HG03460 (cell line): ENCODE measurements at regions not wholly inside any gene's neighbourhood (a gene's known extent, or its start where the extent isn't known, plus 50 kb on each side); places are given as distances from the start of the nearest gene placed in this dataset.
"Not testable (repeated sequence)": the region's sequence is repeated elsewhere in the genome, so short reads cannot be mapped to it uniquely, and the experiment has no call there.

Source experiments
- ATAC-seq: cut with Tn5 transposase; IDR thresholded peaks from one replicate; pipeline ENCODE4 v1.9.1; 2021; ENCODE audit not compliant: unreplicated experiment

GRCh38 chr9:22216730-22217172 lies 207.6 kb upstream of the CDKN2B start:
- no peak for ATAC-seq

GRCh38 chr9:22217254-22217653 lies 208.1 kb upstream of the CDKN2B start:
- ATAC-seq = no peak

GRCh38 chr9:22225856-22226255 lies 216.8 kb upstream of the CDKN2B start:
- ATAC-seq = not testable (repeated sequence)

GRCh38 chr9:22227986-22228385 lies 218.6 kb upstream of the DMRTA1 start:
- ATAC-seq = no peak

GRCh38 chr9:22228542-22228941 lies 218.1 kb upstream of the DMRTA1 start:
- no peak for ATAC-seq

- no peak for ATAC-seq
Observed at GRCh38 chr9:22229069-22229468, 217.6 kb upstream of the DMRTA1 start.

GRCh38 chr9:22231309-22231708 lies 215.3 kb upstream of the DMRTA1 start:
- not testable (repeated sequence) for ATAC-seq

GRCh38 chr9:22232971-22233370 lies 213.7 kb upstream of the DMRTA1 start:
- ATAC-seq = no peak

GRCh38 chr9:22237497-22238363 lies 208.9 kb upstream of the DMRTA1 start:
- no peak for ATAC-seq

- ATAC-seq = no peak
Observed at GRCh38 chr9:22238809-22239684, 207.6 kb upstream of the DMRTA1 start.

- peak; percentile 75 for ATAC-seq
Observed at GRCh38 chr9:22240619-22241018, 206.0 kb upstream of the DMRTA1 start.

- ATAC-seq = no peak
Observed at GRCh38 chr9:22241024-22241423, 205.6 kb upstream of the DMRTA1 start.

GRCh38 chr9:22241611-22242010 lies 205.0 kb upstream of the DMRTA1 start:
- ATAC-seq = no peak

GRCh38 chr9:22244139-22245011 lies 202.2 kb upstream of the DMRTA1 start:
- ATAC-seq = no peak

- no peak for ATAC-seq
Observed at GRCh38 chr9:22255337-22255736, 191.3 kb upstream of the DMRTA1 start.

- ATAC-seq = no peak
Observed at GRCh38 chr9:22256381-22256780, 190.2 kb upstream of the DMRTA1 start.

GRCh38 chr9:22257026-22257816 lies 189.4 kb upstream of the DMRTA1 start:
- ATAC-seq = no peak

- ATAC-seq = no peak
Observed at GRCh38 chr9:22265038-22265437, 181.6 kb upstream of the DMRTA1 start.

GRCh38 chr9:22265534-22265933 lies 181.1 kb upstream of the DMRTA1 start:
- no peak for ATAC-seq

- ATAC-seq = no peak
Observed at GRCh38 chr9:22274477-22274876, 172.1 kb upstream of the DMRTA1 start.
